ENCODE measurements at regions not wholly inside any gene's neighbourhood (a gene's known extent, or its start where the extent isn't known, plus 50 kb on each side); places are given as distances from the start of the nearest gene placed in this dataset.

GRCh38 chr2:59490994-59491393, 1062.5 kb downstream of the BCL11A start:
- no peak for DNase-seq

GRCh38 chr2:59490192-59490591, 1063.3 kb downstream of the BCL11A start:
- DNase-seq = no peak

- no peak for DNase-seq
Measured at GRCh38 chr2:59484673-59485072, 1068.8 kb downstream of the BCL11A start.

GRCh38 chr2:59463426-59463825, 1090.0 kb downstream of the BCL11A start:
- DNase-seq = no peak

GRCh38 chr2:59462422-59463197, 1090.8 kb downstream of the BCL11A start:
- DNase-seq = no peak

- DNase-seq = no peak
Measured at GRCh38 chr2:59461127-59461526, 1092.3 kb downstream of the BCL11A start.

GRCh38 chr2:59458800-59459199, 1094.7 kb downstream of the BCL11A start:
- DNase-seq = no peak

- no peak for DNase-seq
Measured at GRCh38 chr2:59456285-59456684, 1097.2 kb downstream of the BCL11A start.

GRCh38 chr2:59449274-59449673, 1104.2 kb downstream of the BCL11A start:
- no peak for DNase-seq

- DNase-seq = no peak
Measured at GRCh38 chr2:59440491-59440890, 1113.0 kb downstream of the BCL11A start.

- DNase-seq = no peak
Measured at GRCh38 chr2:59435635-59436034, 1117.8 kb downstream of the BCL11A start.

- no peak for DNase-seq
Measured at GRCh38 chr2:59428940-59429339, 1124.5 kb downstream of the BCL11A start.

GRCh38 chr2:59427980-59428379, 1125.5 kb downstream of the BCL11A start:
- no peak for DNase-seq

GRCh38 chr2:59425247-59425646, 1128.2 kb downstream of the BCL11A start:
- DNase-seq = no peak

GRCh38 chr2:59413751-59414570, 1139.5 kb downstream of the BCL11A start:
- DNase-seq = no peak

GRCh38 chr2:59399126-59399525, 1154.3 kb downstream of the BCL11A start:
- no peak for DNase-seq

- DNase-seq = no peak
Measured at GRCh38 chr2:59398081-59398480, 1155.4 kb downstream of the BCL11A start.

- DNase-seq = no peak
Measured at GRCh38 chr2:59395119-59395518, 1154.0 kb upstream of the FANCL start.

GRCh38 chr2:59391896-59392295, 1150.8 kb upstream of the FANCL start:
- no peak for DNase-seq

- no peak for DNase-seq
Measured at GRCh38 chr2:59390581-59390980, 1149.5 kb upstream of the FANCL start.

GRCh38 chr2:59389240-59389639, 1148.1 kb upstream of the FANCL start:
- no peak for DNase-seq

- DNase-seq = no peak
Measured at GRCh38 chr2:59385971-59386370, 1144.8 kb upstream of the FANCL start.

- no peak for DNase-seq
Measured at GRCh38 chr2:59383473-59383872, 1142.3 kb upstream of the FANCL start.

GRCh38 chr2:59378127-59378526, 1137.0 kb upstream of the FANCL start:
- no peak for DNase-seq
